K562 (cell line): ENCODE measurements at regions not wholly inside any gene's neighbourhood (a gene's known extent, or its start where the extent isn't known, plus 50 kb on each side); places are given as distances from the start of the nearest gene placed in this dataset.

Experiments used
- ATAC-seq: fragments of 200-7000 bp; cut with Tn5 transposase; 3 replicates; pipeline ENCODE4 v1.9.1; 2020; ENCODE audit warnings: moderate library complexity
- BruUV-seq: library from RNA; stranded (reverse); fragments of 400-500 nt; replicated peaks from 2 replicates; lab custom pipeline; 2021; lab: Mats Ljungman, UMichigan
- CTCF ChIA-PET: fragments of 300-600 bp; formaldehyde crosslinking; extraction: SDS; loops from one replicate; lab custom pipeline; 2021; ENCODE audit warnings: low intra/inter-chr PET ratio; lab: Yijun Ruan, JAX
- POLR2A ChIA-PET: fragments of 300-600, 350-650 bp; sonication (Branson Sonifier 250); formaldehyde crosslinking; extraction: SDS; loops from one replicate; lab custom pipeline; 2021; ENCODE audit warnings: antibody characterized with exemption, inconsistent platforms; lab: Yijun Ruan, JAX
- DNase-seq, 4 experiments: peaks; one replicate each; pipeline versions ENCODE4 v3.0.0 to v3.0.0-alpha.2; 2011 to 2018; ENCODE audit warnings: low spot score in 3 of 4, mixed read lengths in 3 of 4; ENCODE audit errors: extremely low read depth in 1 of 4
- FAIRE-seq: peaks from 2 replicates; lab custom pipeline; 2011; peaks lifted over from hg19 to GRCh38; lab: Jason Lieb, UNC
- H2AFZ ChIP-seq: 2 replicates; pipeline ENCODE4 v1.6.0; 2011; ENCODE audit warnings: low read depth, low read length, control low read depth, inconsistent platforms
- H3K27ac ChIP-seq: fragments of 200-600 bp; 3 replicates; pipeline ENCODE4 v1.8.0; 2011; ENCODE audit warnings: low read depth, mild to moderate bottlenecking, control low read depth, inconsistent platforms, low read length, moderate library complexity, mixed read lengths; ENCODE audit errors: extremely low read depth
- H3K27me3 ChIP-seq, 2 experiments: fragments of 300-600 bp in 1 of 2; 2 replicates in 1 of 2; 3 replicates in 1 of 2; pipeline versions ENCODE4 v1.6.0 to v1.8.0; 2011; ENCODE audit warnings: inconsistent platforms in 2 of 2, low read length in 2 of 2, mild to moderate bottlenecking in 1 of 2, mixed read lengths in 1 of 2, moderate library complexity in 1 of 2; ENCODE audit not compliant: control insufficient read depth in 2 of 2, insufficient read depth in 2 of 2
- H3K36me3 ChIP-seq: fragments of 300-600 bp; 3 replicates; pipeline ENCODE4 v1.8.0; 2011; ENCODE audit warnings: mild to moderate bottlenecking, low read length, inconsistent platforms; ENCODE audit not compliant: control insufficient read depth, insufficient read depth
- H3K4me1 ChIP-seq, 2 experiments: fragments of 200-600 bp in 1 of 2; replicated peaks in 1 of 2; 2 replicates in 1 of 2; 3 replicates in 1 of 2; pipeline versions ENCODE4 v1.5.1 to v1.8.0; 2011; ENCODE audit warnings: inconsistent platforms in 2 of 2, low read length in 2 of 2, mild to moderate bottlenecking in 1 of 2, mixed read lengths in 1 of 2, moderate library complexity in 1 of 2; ENCODE audit not compliant: control insufficient read depth in 2 of 2, insufficient read depth in 2 of 2
- H3K4me2 ChIP-seq: 2 replicates; pipeline ENCODE4 v1.6.1; 2011; ENCODE audit warnings: low read length, control low read depth, inconsistent platforms, mixed read lengths; ENCODE audit not compliant: insufficient read depth
- H3K4me3 ChIP-seq: fragments of 200-600 bp; sonication (generic), shearing (Covaris generic); 2 replicates; pipeline ENCODE4 v1.5.1; 2016; ENCODE audit warnings: control low read depth, inconsistent platforms
- H3K79me2 ChIP-seq: fragments of 200-600 bp; 3 replicates; pipeline ENCODE4 v1.8.0; 2011; ENCODE audit warnings: low read length, inconsistent platforms; ENCODE audit not compliant: control insufficient read depth, insufficient read depth
- H3K9ac ChIP-seq, 2 experiments: 2 replicates each; pipeline versions ENCODE4 v1.6.0 to v1.6.1; 2011; ENCODE audit warnings: low read depth in 2 of 2, low read length in 2 of 2, control low read depth in 1 of 2, inconsistent platforms in 1 of 2, mild to moderate bottlenecking in 1 of 2, mixed read lengths in 1 of 2; ENCODE audit not compliant: insufficient read depth in 1 of 2
- H3K9me1 ChIP-seq: one replicate; pipeline ENCODE4 v1.6.0; 2011; ENCODE audit warnings: inconsistent platforms, mild to moderate bottlenecking, low read length, moderate library complexity; ENCODE audit not compliant: control insufficient read depth, insufficient read depth
- H3K9me3 ChIP-seq: replicated peaks from 2 replicates; pipeline ENCODE4 v1.5.1; 2011; ENCODE audit warnings: low read depth, low read length, inconsistent platforms; ENCODE audit not compliant: control insufficient read depth, insufficient read depth
- H4K20me1 ChIP-seq: replicated peaks from 2 replicates; pipeline ENCODE4 v1.6.1; 2011; ENCODE audit warnings: low read length, inconsistent platforms, mixed read lengths; ENCODE audit not compliant: control insufficient read depth, insufficient read depth
- ATF1 ChIP-seq, 2 experiments: fragments of 450-650 bp in 1 of 2; IDR thresholded peaks; 2 replicates each; pipeline ENCODE4 v1.6.1; 2016; ENCODE audit warnings: missing compliant biosample characterization in 1 of 2, missing genetic modification characterization in 1 of 2
- CBX5 ChIP-seq: IDR thresholded peaks from 2 replicates; pipeline ENCODE4 v1.6.1; 2014; ENCODE audit warnings: low read depth, borderline replicate concordance
- CBX8 ChIP-seq: fragments of 200-600 bp; sonication (generic); IDR thresholded peaks from 2 replicates; pipeline ENCODE4 v1.6.1; 2012; ENCODE audit warnings: borderline replicate concordance, mixed run types, low read depth, mild to moderate bottlenecking, moderate library complexity, mixed read lengths, low read length, control low read depth, inconsistent platforms; ENCODE audit not compliant: poor library complexity, severe bottlenecking; ENCODE audit errors: extremely low read depth
- CC2D1A ChIP-seq: fragments of 450-650 bp; IDR thresholded peaks from 2 replicates; pipeline ENCODE4 v1.6.1; 2017; ENCODE audit warnings: mild to moderate bottlenecking
- TAF1 ChIP-seq: IDR thresholded peaks from 2 replicates; pipeline ENCODE4 v1.6.1; 2011; ENCODE audit warnings: mild to moderate bottlenecking, low read length, moderate library complexity; ENCODE audit not compliant: insufficient read depth, control insufficient read depth, severe bottlenecking; ENCODE audit errors: extremely low read depth
- TBL1XR1 ChIP-seq, 2 experiments: IDR thresholded peaks; 2 replicates each; pipeline ENCODE4 v1.6.1; 2012; ENCODE audit warnings: improper control_type of control experiment in 2 of 2, low read length in 2 of 2, mild to moderate bottlenecking in 1 of 2
- ZNF551 ChIP-seq: fragments of 250-450 bp; sonication (Bioruptor Pico); IDR thresholded peaks from 2 replicates; pipeline ENCODE4 v1.5.0; 2021; ENCODE audit warnings: mild to moderate bottlenecking, moderate library complexity
- ZNF707 ChIP-seq: fragments of 250-450 bp; sonication (Bioruptor Pico); conservative IDR thresholded peaks from 2 replicates; pipeline ENCODE4 v1.8.0; 2022; ENCODE audit warnings: inconsistent platforms, mild to moderate bottlenecking, moderate library complexity
- in situ Hi-C: fragments of 300-500 bp; cut with MboI; formaldehyde crosslinking; loops from 4 replicates; pipeline ENCODE4 v1.15.0; 2018; ENCODE audit warnings: inconsistent platforms, mixed read lengths
- intact Hi-C: fragments of 100-400 bp; cut with micrococcal nuclease; formaldehyde crosslinking; loops from 2 replicates; pipeline ENCODE4 v1.14.2; 2022
- TF ChIP-seq, protein P1 (sequence below): fragments of 450-650 bp; IDR thresholded peaks from 2 replicates; pipeline ENCODE4 v1.6.1; 2016

DNA sequence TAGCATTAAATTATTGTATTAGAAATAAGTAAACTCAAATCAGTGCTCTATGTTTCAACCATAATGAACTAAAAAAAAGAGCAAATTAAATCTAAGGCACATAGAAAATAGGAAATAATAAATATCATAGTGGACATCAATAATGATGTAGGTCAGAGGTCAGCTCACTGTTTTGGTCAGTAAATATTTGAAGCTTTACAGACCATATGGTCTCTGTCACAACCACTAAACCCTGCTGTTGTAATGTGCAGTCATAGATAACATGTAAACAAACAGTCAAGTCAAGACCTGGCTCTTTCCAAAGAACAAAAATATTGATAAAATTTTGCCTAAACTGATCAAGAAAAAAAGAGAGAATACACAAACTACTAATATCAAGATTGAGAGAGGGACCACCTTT, 615.0 kb downstream of the SH2D4B start (continued):
- TF ChIP-seq CBX8 = no peak
- no peak for TF ChIP-seq ATF1 (CRISPR knock-in tag; IDR thresholded peaks at IDR 0.05)
- no peak for TF ChIP-seq ATF1 (tag; IDR thresholded peaks at IDR 0.05)
- TF ChIP-seq TBL1XR1 (IDR thresholded peaks at IDR 0.05; ENCODE audit: low read length in 2 of 2) = no peak
- no peak for TF ChIP-seq TAF1
- no peak for TF ChIP-seq ZNF551 (CRISPR knock-in tag)
- TF ChIP-seq, protein P1, sequence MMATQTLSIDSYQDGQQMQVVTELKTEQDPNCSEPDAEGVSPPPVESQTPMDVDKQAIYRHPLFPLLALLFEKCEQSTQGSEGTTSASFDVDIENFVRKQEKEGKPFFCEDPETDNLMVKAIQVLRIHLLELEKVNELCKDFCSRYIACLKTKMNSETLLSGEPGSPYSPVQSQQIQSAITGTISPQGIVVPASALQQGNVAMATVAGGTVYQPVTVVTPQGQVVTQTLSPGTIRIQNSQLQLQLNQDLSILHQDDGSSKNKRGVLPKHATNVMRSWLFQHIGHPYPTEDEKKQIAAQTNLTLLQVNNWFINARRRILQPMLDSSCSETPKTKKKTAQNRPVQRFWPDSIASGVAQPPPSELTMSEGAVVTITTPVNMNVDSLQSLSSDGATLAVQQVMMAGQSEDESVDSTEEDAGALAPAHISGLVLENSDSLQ = no peak

DNA sequence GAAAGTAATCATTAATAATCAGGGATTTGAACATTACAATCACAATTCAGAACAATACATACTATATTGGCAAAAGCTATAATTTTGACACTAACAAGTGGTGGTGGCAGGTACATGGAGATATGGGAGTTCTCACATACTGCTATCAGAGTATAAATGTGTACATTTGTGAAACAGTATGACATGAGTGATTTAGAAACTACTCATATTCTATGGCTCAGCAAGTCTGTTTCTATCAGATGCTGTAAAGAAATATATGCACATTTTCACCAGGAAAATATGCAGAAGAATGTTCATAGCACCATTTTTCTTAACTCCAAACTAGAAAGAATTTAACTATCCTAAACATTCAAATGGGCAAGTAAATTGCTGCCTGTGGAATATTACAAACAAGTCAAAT, 620.0 kb downstream of the SH2D4B start:
- DNase-seq (no peak), FAIRE-seq (no peak), ATAC-seq (no peak)
- no peak overlapping the region for H3K27ac ChIP-seq
- no peak overlapping the region for H3K4me2 ChIP-seq
- H3K9me3 ChIP-seq = no peaks in the 10 kb centered on the region
- H3K9ac ChIP-seq = no peak overlapping the region
- H3K36me3 ChIP-seq = no peaks in the 10 kb centered on the region
- no peak overlapping the region for H2AFZ ChIP-seq
- no peaks in the 10 kb centered on the region for H3K79me2 ChIP-seq
- no peaks in the 10 kb centered on the region for H3K9me1 ChIP-seq
- no peaks in the 10 kb centered on the region for H4K20me1 ChIP-seq
- TF ChIP-seq CBX5 (no peak), ZNF707 (CRISPR knock-in tag) (no peak), CC2D1A (no peak), ZNF551 (CRISPR knock-in tag) (no peak)
- ChIA-PET POLR2A (interaction anchor here (0.7 kb wide), 1 partner anchor 127 kb away, joined by 4 read pairs; no protein-coding TSS in a partner anchor), CTCF (no interaction called here)
- no peaks in the 10 kb centered on the region for H3K4me1 ChIP-seq
- in situ Hi-C loops = no loop called here
- BruUV-seq = no TSS peak
- intact Hi-C loops = no loop called here
- H3K27me3 ChIP-seq = no peaks in the 10 kb centered on the region
- H3K4me3 ChIP-seq = no peak overlapping the region
